Lower leg skin (tissue), 4 donors: ENCODE measurements at regions not wholly inside any gene's neighbourhood (a gene's known extent, or its start where the extent isn't known, plus 50 kb on each side); places are given as distances from the start of the nearest gene placed in this dataset.
"Not testable (repeated sequence)": the region's sequence is repeated elsewhere in the genome, so short reads cannot be mapped to it uniquely, and the experiment has no call there.

Experiments
- DNase-seq, 2 donors: peaks; one replicate each; pipeline ENCODE4 v3.0.0-alpha.2; 2019; ENCODE audit warnings: low spot score in 2 of 2
- H3K4me3 ChIP-seq: fragments of 200-600 bp; sonication (generic); 2 replicates; pipeline ENCODE4 v1.5.1; 2017; ENCODE audit warnings: mild to moderate bottlenecking, low read depth; ENCODE audit not compliant: poor library complexity, severe bottlenecking
- CTCF ChIP-seq, 3 donors: fragments of 450-650 bp; IDR thresholded peaks; one replicate each; pipeline ENCODE4 v1.5.1; 2016; ENCODE audit warnings: antibody characterized with exemption in 3 of 3, mild to moderate bottlenecking in 3 of 3, moderate library complexity in 2 of 3
- POLR2A ChIP-seq, 2 donors: fragments of 450-650 bp; IDR thresholded peaks; one replicate each; pipeline ENCODE4 v1.6.1; 2016 to 2017; ENCODE audit warnings: antibody characterized with exemption in 2 of 2, mild to moderate bottlenecking in 1 of 2, moderate library complexity in 1 of 2
- WGBS, 2 donors: methylation state at CpG; one replicate each; pipeline ENCODE4 v1.1.5; 2018; 5-methylcytosine and 5-hydroxymethylcytosine counted together
- intact Hi-C: fragments of 100-400 bp; cut with DNase I; formaldehyde crosslinking; loops from one replicate; pipeline ENCODE4 v1.15.0; 2023; ENCODE audit warnings: low total_unique reads

- no peak overlapping the region for H3K4me3 ChIP-seq
- intact Hi-C loops = no loop called here
- DNase-seq = no peak
- 87 to 89% methylated on average over 7 of the region's 7 CpGs for WGBS, 2 donors
- TF ChIP-seq CTCF (IDR thresholded peaks at IDR 0.05) (no peak), POLR2A (IDR thresholded peaks at IDR 0.05) (no peak)
Measured at GRCh38 chr11:123356539-123356938, 73.5 kb upstream of the GRAMD1B start.

- TF ChIP-seq POLR2A (IDR thresholded peaks at IDR 0.05) (no peak), CTCF (IDR thresholded peaks at IDR 0.05) (no peak)
- no peak overlapping the region for H3K4me3 ChIP-seq
- WGBS, 2 donors = 84 to 93% methylated on average over 2 of the region's 2 CpGs
- no peak for DNase-seq
- intact Hi-C loops = no loop called here
Measured at GRCh38 chr11:123354371-123354975, 75.6 kb upstream of the GRAMD1B start.

GRCh38 chr11:123351375-123351774 lies 78.7 kb upstream of the GRAMD1B start:
- H3K4me3 ChIP-seq = no peak overlapping the region
- TF ChIP-seq CTCF (IDR thresholded peaks at IDR 0.05) (no peak), POLR2A (IDR thresholded peaks at IDR 0.05) (no peak)
- no peak for DNase-seq
- intact Hi-C loops = no loop called here
- 61 to 68% methylated on average over 6 of the region's 6 CpGs for WGBS, 2 donors

- no peak for TF ChIP-seq POLR2A (IDR thresholded peaks at IDR 0.05)
- no peak for TF ChIP-seq CTCF (IDR thresholded peaks at IDR 0.05)
- intact Hi-C loops = loop anchor here (10.0 kb wide), 1 partner anchor 95 kb away; no protein-coding TSS in a partner anchor
- WGBS, 2 donors = 78 to 89% methylated on average over 3 of the region's 3 CpGs
Measured at GRCh38 chr11:123349382-123349781, 80.7 kb upstream of the GRAMD1B start.

GRCh38 chr11:123344790-123345357 lies 85.2 kb upstream of the GRAMD1B start:
- intact Hi-C loops = loop anchor here (10.0 kb wide), 1 partner anchor 100 kb away; no protein-coding TSS in a partner anchor
- 20 to 25% methylated on average over 2 of the region's 2 CpGs for WGBS, 2 donors
- no peak overlapping the region for H3K4me3 ChIP-seq
- DNase-seq = no peak
- TF ChIP-seq POLR2A (IDR thresholded peaks at IDR 0.05) (no peak), CTCF (IDR thresholded peaks at IDR 0.05) (no peak)

More at GRCh38 chr11:123349382-123349781, 80.7 kb upstream of the GRAMD1B start:
- no peak for DNase-seq
- no peak overlapping the region for H3K4me3 ChIP-seq

- 88 to 89% methylated on average over 2 of the region's 2 CpGs for WGBS, 2 donors
- H3K4me3 ChIP-seq, DNase-seq: not testable (repeated sequence)
- intact Hi-C loops = loop anchor here (10.0 kb wide), 1 partner anchor 101 kb away; no protein-coding TSS in a partner anchor
Measured at GRCh38 chr11:123344188-123344587, 85.9 kb upstream of the GRAMD1B start.
